Brain microvascular endothelial cell (primary cell): ENCODE measurements at regions not wholly inside any gene's neighbourhood (a gene's known extent, or its start where the extent isn't known, plus 50 kb on each side); places are given as distances from the start of the nearest gene placed in this dataset.

Experiments used
- DNase-seq: peaks from one replicate; pipeline ENCODE4 v3.0.0-alpha.2; 2020
- H3K27ac ChIP-seq: fragments of 250-450 bp; sonication (Bioruptor Pico); 2 replicates; pipeline ENCODE4 v1.5.1; 2020; ENCODE audit warnings: mild to moderate bottlenecking, moderate library complexity
- H3K27me3 ChIP-seq: fragments of 250-450 bp; sonication (Bioruptor Pico); replicated peaks from 2 replicates; pipeline ENCODE4 v1.5.1; 2020; ENCODE audit warnings: mild to moderate bottlenecking
- H3K36me3 ChIP-seq: fragments of 250-450 bp; sonication (Bioruptor Pico); replicated peaks from 2 replicates; pipeline ENCODE4 v1.5.1; 2020; ENCODE audit warnings: mild to moderate bottlenecking
- H3K4me3 ChIP-seq: 2 replicates; pipeline ENCODE4 v1.5.1; 2011; ENCODE audit warnings: low read depth, mild to moderate bottlenecking, control low read depth, low read length, moderate library complexity
- CTCF ChIP-seq: IDR thresholded peaks from 2 replicates; pipeline ENCODE4 v1.5.1; 2011; ENCODE audit warnings: low read depth, mild to moderate bottlenecking, moderate library complexity, low read length, control low read depth, inconsistent platforms; ENCODE audit errors: missing control alignments
- in situ Hi-C: cut with HindIII; loops from 2 replicates; pipeline ENCODE4 v1.10.0; 2017; ENCODE audit warnings: low sequenced_read_pairs, low pct_ligation_motif_present

GRCh38 chr22:22742641-22743040 is 98.2 kb downstream of the GGTLC2 start:
- peaks cover 45% of the 10 kb centered on the region for H3K27me3 ChIP-seq
- H3K4me3 ChIP-seq = no peak overlapping the region
- no peak for TF ChIP-seq CTCF
- H3K27ac ChIP-seq = no peak overlapping the region
- no peak for DNase-seq
- in situ Hi-C loops = no loop called here
- no peaks in the 10 kb centered on the region for H3K36me3 ChIP-seq

- no peak for TF ChIP-seq CTCF
- Histone ChIP-seq H3K36me3 (no peaks in the 10 kb centered on the region), H3K27me3 (peaks cover 41% of the 10 kb centered on the region), H3K27ac (no peak overlapping the region), H3K4me3 (no peak overlapping the region)
- in situ Hi-C loops = no loop called here
- DNase-seq = no peak
Observed at GRCh38 chr22:22743128-22743760, 98.8 kb downstream of the GGTLC2 start.

- no peaks in the 10 kb centered on the region for H3K36me3 ChIP-seq
- peaks cover 40% of the 10 kb centered on the region for H3K27me3 ChIP-seq
- H3K27ac ChIP-seq = no peak overlapping the region
- no peak for TF ChIP-seq CTCF
- H3K4me3 ChIP-seq = no peak overlapping the region
- DNase-seq = no peak
- in situ Hi-C loops = no loop called here
Observed at GRCh38 chr22:22744412-22745224, 100.2 kb downstream of the GGTLC2 start.

- peak; percentile 79 for TF ChIP-seq CTCF
- in situ Hi-C loops = no loop called here
- H3K36me3 ChIP-seq = no peaks in the 10 kb centered on the region
- H3K27me3 ChIP-seq = peaks cover 39% of the 10 kb centered on the region
- H3K27ac ChIP-seq = no peak overlapping the region
- no peak overlapping the region for H3K4me3 ChIP-seq
- peak; percentile 12 for DNase-seq
Observed at GRCh38 chr22:22745225-22746060, 101.0 kb downstream of the GGTLC2 start.

- Histone ChIP-seq H3K36me3 (no peaks in the 10 kb centered on the region), H3K27me3 (peaks cover 37% of the 10 kb centered on the region), H3K27ac (no peak overlapping the region), H3K4me3 (no peak overlapping the region)
- no peak for TF ChIP-seq CTCF
- no peak for DNase-seq
- in situ Hi-C loops = no loop called here
Observed at GRCh38 chr22:22746061-22746962, 101.9 kb downstream of the GGTLC2 start.
